Activated B cell treated with CpG ODN at 0.5 μM for 24 hours (primary cell): ENCODE measurements at regions not wholly inside any gene's neighbourhood (a gene's known extent, or its start where the extent isn't known, plus 50 kb on each side); places are given as distances from the start of the nearest gene placed in this dataset.
"Not testable (repeated sequence)": the region's sequence is repeated elsewhere in the genome, so short reads cannot be mapped to it uniquely, and the experiment has no call there.

Source experiments
- ATAC-seq: fragments of 200-7000 bp; cut with Tn5 transposase; one replicate; pipeline ENCODE4 v1.10.0; 2021; ENCODE audit warnings: low read depth, mild to moderate bottlenecking, moderate library complexity
- CTCF ChIA-PET: fragments of 350-600 bp; sonication (Branson Sonifier 250); formaldehyde crosslinking; loops from one replicate; lab custom pipeline; 2021; ENCODE audit warnings: antibody characterized with exemption; lab: Charles Lee
- POLR2A ChIA-PET: fragments of 350-600 bp; sonication (Branson Sonifier 250); formaldehyde crosslinking; loops from one replicate; lab custom pipeline; 2021; ENCODE audit warnings: antibody characterized with exemption; lab: Charles Lee
- DNase-seq: peaks from one replicate; pipeline ENCODE4 v3.0.0; 2022
- H3K27ac Mint-ChIP-seq: one replicate; pipeline ENCODE4 v1.8.0; 2020; ENCODE audit warnings: mixed read lengths
- H3K27me3 Mint-ChIP-seq: one replicate; pipeline ENCODE4 v1.8.0; 2021; ENCODE audit warnings: mixed read lengths
- H3K36me3 Mint-ChIP-seq: one replicate; pipeline ENCODE4 v1.8.0; 2021; ENCODE audit warnings: low read depth, mixed read lengths
- H3K4me1 Mint-ChIP-seq: one replicate; pipeline ENCODE4 v1.8.0; 2021; ENCODE audit warnings: mixed read lengths
- H3K4me3 Mint-ChIP-seq: one replicate; pipeline ENCODE4 v1.8.0; 2020; ENCODE audit warnings: mild to moderate bottlenecking, mixed read lengths
- H3K9me3 Mint-ChIP-seq: one replicate; pipeline ENCODE4 v1.8.0; 2020; ENCODE audit warnings: mixed read lengths
- intact Hi-C: fragments of 100-400 bp; cut with micrococcal nuclease; formaldehyde crosslinking; loops from one replicate; pipeline ENCODE4 v1.15.1; 2024
- TF ChIP-seq, protein P1 (sequence below): fragments of 200-600 bp; IDR thresholded peaks from one replicate; pipeline ENCODE4 v1.8.0; 2022; ENCODE audit warnings: antibody characterized with exemption, mild to moderate bottlenecking

- Mint-ChIP-seq H3K27me3 (no peaks in the 10 kb centered on the region), H3K27ac (peak overlapping the region; percentile 99), H3K4me1 (peaks cover 34% of the 10 kb centered on the region), H3K9me3 (peaks cover 2% of the 10 kb centered on the region), H3K36me3 (peaks cover 8% of the 10 kb centered on the region), H3K4me3 (peak overlapping the region; percentile 20)
- DNase-seq = no peak
- TF ChIP-seq, protein P1, sequence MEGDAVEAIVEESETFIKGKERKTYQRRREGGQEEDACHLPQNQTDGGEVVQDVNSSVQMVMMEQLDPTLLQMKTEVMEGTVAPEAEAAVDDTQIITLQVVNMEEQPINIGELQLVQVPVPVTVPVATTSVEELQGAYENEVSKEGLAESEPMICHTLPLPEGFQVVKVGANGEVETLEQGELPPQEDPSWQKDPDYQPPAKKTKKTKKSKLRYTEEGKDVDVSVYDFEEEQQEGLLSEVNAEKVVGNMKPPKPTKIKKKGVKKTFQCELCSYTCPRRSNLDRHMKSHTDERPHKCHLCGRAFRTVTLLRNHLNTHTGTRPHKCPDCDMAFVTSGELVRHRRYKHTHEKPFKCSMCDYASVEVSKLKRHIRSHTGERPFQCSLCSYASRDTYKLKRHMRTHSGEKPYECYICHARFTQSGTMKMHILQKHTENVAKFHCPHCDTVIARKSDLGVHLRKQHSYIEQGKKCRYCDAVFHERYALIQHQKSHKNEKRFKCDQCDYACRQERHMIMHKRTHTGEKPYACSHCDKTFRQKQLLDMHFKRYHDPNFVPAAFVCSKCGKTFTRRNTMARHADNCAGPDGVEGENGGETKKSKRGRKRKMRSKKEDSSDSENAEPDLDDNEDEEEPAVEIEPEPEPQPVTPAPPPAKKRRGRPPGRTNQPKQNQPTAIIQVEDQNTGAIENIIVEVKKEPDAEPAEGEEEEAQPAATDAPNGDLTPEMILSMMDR = peak; percentile 37
- ATAC-seq = no peak
- ChIA-PET POLR2A (interaction anchor here (0.5 to 3.9 kb wide), 10 partner anchors 16 to 535 kb away, joined by 3 to 26 read pairs (median 3); partner anchors contain the start of gene ATF7IP), CTCF (interaction anchor here (0.6 to 4.9 kb wide), 45 partner anchors 12 to 983 kb away, joined by 3 to 84 read pairs (median 4); partner anchors contain the start of genes ATF7IP and RERG)
- intact Hi-C loops = loop anchor here (1.0 to 5.0 kb wide), 7 partner anchors 216 to 1030 kb away; partner anchors contain the start of gene PLBD1
Observed at GRCh38 chr12:14238221-14238792, 127.2 kb upstream of the ATF7IP start.

- Mint-ChIP-seq H3K27ac (peak overlapping the region; percentile 99), H3K9me3 (peaks cover 5% of the 10 kb centered on the region), H3K36me3 (peaks cover 11% of the 10 kb centered on the region), H3K4me3 (peak overlapping the region; percentile 82), H3K27me3 (no peaks in the 10 kb centered on the region), H3K4me1 (peaks cover 42% of the 10 kb centered on the region)
- intact Hi-C loops = loop anchor here (1.0 to 5.0 kb wide), 9 partner anchors 18 to 1029 kb away; partner anchors contain the start of gene PLBD1
- ChIA-PET CTCF (interaction anchor here (0.6 to 4.9 kb wide), 26 partner anchors 13 to 607 kb away, joined by 3 to 84 read pairs (median 5); partner anchors contain the start of gene ATF7IP), POLR2A (interaction anchor here (0.6 to 3.9 kb wide), 25 partner anchors 13 to 564 kb away, joined by 3 to 105 read pairs (median 6); partner anchors contain the start of genes ATF7IP, C12orf60 and WBP11)
- DNase-seq (peak; percentile 48), ATAC-seq (peak; percentile 82)
- TF ChIP-seq, protein P1 = no peak
Observed at GRCh38 chr12:14239350-14239934, 126.0 kb upstream of the ATF7IP start.

GRCh38 chr12:14239935-14240872, 125.3 kb upstream of the ATF7IP start:
- Mint-ChIP-seq H3K9me3 (peaks cover 10% of the 10 kb centered on the region), H3K27ac (peak overlapping the region; percentile 99), H3K4me1 (peaks cover 50% of the 10 kb centered on the region), H3K4me3 (peak overlapping the region; percentile 82), H3K36me3 (peaks cover 11% of the 10 kb centered on the region), H3K27me3 (no peaks in the 10 kb centered on the region)
- POLR2A ChIA-PET = interaction anchor here (0.6 to 3.9 kb wide), 24 partner anchors 13 to 563 kb away, joined by 3 to 105 read pairs (median 6); partner anchors contain the start of genes ATF7IP, C12orf60 and WBP11
- CTCF ChIA-PET = interaction anchor here (0.6 to 4.9 kb wide), 21 partner anchors 12 to 606 kb away, joined by 3 to 84 read pairs (median 4); partner anchors contain the start of gene ATF7IP
- TF ChIP-seq, protein P1 = no peak
- intact Hi-C loops = loop anchor here (1.0 to 5.0 kb wide), 12 partner anchors 16 to 1029 kb away; partner anchors contain the start of genes ATF7IP and PLBD1
- DNase-seq (peak; percentile 45), ATAC-seq (peak; percentile 68)

DNA sequence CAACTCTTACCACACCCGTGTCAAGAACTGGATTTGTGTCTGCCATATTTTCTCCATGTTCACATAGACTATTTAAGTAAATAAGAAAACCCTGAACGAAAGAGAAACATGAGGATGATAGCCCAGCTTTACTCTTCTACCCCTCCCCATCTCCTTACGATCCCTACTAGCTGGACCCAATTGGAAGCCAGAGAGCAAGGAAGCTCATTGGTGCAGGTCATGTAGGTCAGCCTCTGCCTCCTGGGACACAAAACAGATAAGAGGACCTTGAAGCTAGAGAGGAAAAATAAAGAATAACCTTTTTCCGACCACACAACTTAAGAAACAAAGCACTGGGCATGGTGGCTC, 124.6 kb upstream of the ATF7IP start:
- H3K27me3 Mint-ChIP-seq = no peaks in the 10 kb centered on the region
- POLR2A ChIA-PET = interaction anchor here (0.7 to 3.9 kb wide), 12 partner anchors 12 to 529 kb away, joined by 3 to 105 read pairs (median 16); partner anchors contain the start of gene ATF7IP
- peaks cover 52% of the 10 kb centered on the region for H3K4me1 Mint-ChIP-seq
- CTCF ChIA-PET = interaction anchor here (1.2 to 4.9 kb wide), 9 partner anchors 15 to 214 kb away, joined by 4 to 84 read pairs (median 9); partner anchors contain the start of gene ATF7IP
- peak overlapping the region; percentile 99 for H3K27ac Mint-ChIP-seq
- TF ChIP-seq, protein P1 = no peak
- H3K4me3 Mint-ChIP-seq = peak overlapping the region; percentile 82
- ATAC-seq = no peak
- intact Hi-C loops = loop anchor here (1.0 kb wide), 3 partner anchors 15 to 530 kb away; partner anchors contain the start of gene ATF7IP
- H3K9me3 Mint-ChIP-seq = peaks cover 11% of the 10 kb centered on the region
- no peak for DNase-seq
- peaks cover 11% of the 10 kb centered on the region for H3K36me3 Mint-ChIP-seq

- peaks cover 51% of the 10 kb centered on the region for H3K4me1 Mint-ChIP-seq
- intact Hi-C loops, DNase-seq: not testable (repeated sequence)
Observed at GRCh38 chr12:14242825-14243224, 122.7 kb upstream of the ATF7IP start.

More at GRCh38 chr12:14242825-14243224, 122.7 kb upstream of the ATF7IP start:
- H3K27me3 Mint-ChIP-seq, ATAC-seq, H3K4me3 Mint-ChIP-seq, H3K27ac Mint-ChIP-seq: not testable (repeated sequence)
- H3K9me3 Mint-ChIP-seq = peaks cover 11% of the 10 kb centered on the region
- POLR2A ChIA-PET = interaction anchor here (0.7 to 1.3 kb wide), 3 partner anchors 122 to 379 kb away, joined by 3 read pairs; no protein-coding TSS in a partner anchor
- H3K36me3 Mint-ChIP-seq = peaks cover 11% of the 10 kb centered on the region
- CTCF ChIA-PET = interaction anchor here (1.4 kb wide), 1 partner anchor 123 kb away, joined by 5 read pairs; the partner anchor contains the start of gene ATF7IP
